ENCODE measurements at regions not wholly inside any gene's neighbourhood (a gene's known extent, or its start where the extent isn't known, plus 50 kb on each side); places are given as distances from the start of the nearest gene placed in this dataset.
"Not testable (repeated sequence)": the region's sequence is repeated elsewhere in the genome, so short reads cannot be mapped to it uniquely, and the experiment has no call there.

- CTCF ChIA-PET; H3K9me3 ChIP-seq (ENCODE audit: control insufficient read depth, insufficient read depth, low read depth, low read length); H3K4me3 ChIP-seq (ENCODE audit: low read depth, low read length); H3K4me1 ChIP-seq (ENCODE audit: control insufficient read depth, insufficient read depth, low read length); H3K36me3 ChIP-seq (ENCODE audit: control insufficient read depth in 2 of 2, insufficient read depth in 1 of 2, low read length in 2 of 2); POLR2A ChIA-PET; H3K27ac ChIP-seq (ENCODE audit: extremely low read depth, low read depth, low read length): not testable (repeated sequence)
- TF ChIP-seq PRDM2 (tag by site-specific recombination; IDR thresholded peaks at IDR 0.05; ENCODE audit: borderline replicate concordance) (0 out of 2 replicates have a peak, but pooled peaks have one; percentile 31), GLIS2 (tag by site-specific recombination; IDR thresholded peaks at IDR 0.05) (peak; percentile 42), KLF17 (tag by site-specific recombination; IDR thresholded peaks at IDR 0.05) (peak; percentile 31; the same call in 1 of the 2 replicates), ZIC2 (tag by site-specific recombination; IDR thresholded peaks at IDR 0.05) (0 out of 2 replicates have a peak, but pooled peaks have one; percentile 21)
Observed at GRCh38 chr16:88265286-88265938, 117.3 kb upstream of the ZNF469 start.

- CTCF ChIA-PET; H3K36me3 ChIP-seq (ENCODE audit: control insufficient read depth in 2 of 2, insufficient read depth in 1 of 2, low read length in 2 of 2); POLR2A ChIA-PET: not testable (repeated sequence)
Observed at GRCh38 chr16:88266036-88266435, 116.7 kb upstream of the ZNF469 start.

GRCh38 chr16:88266935-88267551 is 115.7 kb upstream of the ZNF469 start:
- H3K27ac ChIP-seq (ENCODE audit: extremely low read depth, low read depth, low read length); H3K4me3 ChIP-seq (ENCODE audit: low read depth, low read length); H3K9me3 ChIP-seq (ENCODE audit: control insufficient read depth, insufficient read depth, low read depth, low read length); CTCF ChIA-PET; H3K36me3 ChIP-seq (ENCODE audit: control insufficient read depth in 2 of 2, insufficient read depth in 1 of 2, low read length in 2 of 2); H3K4me1 ChIP-seq (ENCODE audit: control insufficient read depth, insufficient read depth, low read length); POLR2A ChIA-PET: not testable (repeated sequence)

More at GRCh38 chr16:88266036-88266435, 116.7 kb upstream of the ZNF469 start:
- not testable (repeated sequence) for H3K4me1 ChIP-seq (ENCODE audit: control insufficient read depth, insufficient read depth, low read length); H3K9me3 ChIP-seq (ENCODE audit: control insufficient read depth, insufficient read depth, low read depth, low read length); H3K4me3 ChIP-seq (ENCODE audit: low read depth, low read length); H3K27ac ChIP-seq (ENCODE audit: extremely low read depth, low read depth, low read length)

GRCh38 chr16:88268186-88268970 is 114.4 kb upstream of the ZNF469 start:
- H3K27ac ChIP-seq (ENCODE audit: extremely low read depth, low read depth, low read length); H3K4me1 ChIP-seq (ENCODE audit: control insufficient read depth, insufficient read depth, low read length); CTCF ChIA-PET; H3K36me3 ChIP-seq (ENCODE audit: control insufficient read depth in 2 of 2, insufficient read depth in 1 of 2, low read length in 2 of 2); POLR2A ChIA-PET; H3K4me3 ChIP-seq (ENCODE audit: low read depth, low read length); H3K9me3 ChIP-seq (ENCODE audit: control insufficient read depth, insufficient read depth, low read depth, low read length): not testable (repeated sequence)

- H3K27ac ChIP-seq (ENCODE audit: extremely low read depth, low read depth, low read length); POLR2A ChIA-PET; CTCF ChIA-PET: not testable (repeated sequence)
Observed at GRCh38 chr16:88270171-88270790, 112.5 kb upstream of the ZNF469 start.

GRCh38 chr16:88271296-88271695 is 111.5 kb upstream of the ZNF469 start:
- POLR2A ChIA-PET; H3K9me3 ChIP-seq (ENCODE audit: control insufficient read depth, insufficient read depth, low read depth, low read length): not testable (repeated sequence)

More at GRCh38 chr16:88270171-88270790, 112.5 kb upstream of the ZNF469 start:
- not testable (repeated sequence) for H3K36me3 ChIP-seq (ENCODE audit: control insufficient read depth in 2 of 2, insufficient read depth in 1 of 2, low read length in 2 of 2); H3K4me1 ChIP-seq (ENCODE audit: control insufficient read depth, insufficient read depth, low read length); H3K9me3 ChIP-seq (ENCODE audit: control insufficient read depth, insufficient read depth, low read depth, low read length); H3K4me3 ChIP-seq (ENCODE audit: low read depth, low read length)

More at GRCh38 chr16:88271296-88271695, 111.5 kb upstream of the ZNF469 start:
- H3K36me3 ChIP-seq (ENCODE audit: control insufficient read depth in 2 of 2, insufficient read depth in 1 of 2, low read length in 2 of 2); H3K4me3 ChIP-seq (ENCODE audit: low read depth, low read length); CTCF ChIA-PET; H3K4me1 ChIP-seq (ENCODE audit: control insufficient read depth, insufficient read depth, low read length); H3K27ac ChIP-seq (ENCODE audit: extremely low read depth, low read depth, low read length): not testable (repeated sequence)
